Neural progenitor cell (in vitro differentiated cells): ENCODE measurements at regions not wholly inside any gene's neighbourhood (a gene's known extent, or its start where the extent isn't known, plus 50 kb on each side); places are given as distances from the start of the nearest gene placed in this dataset.
"Not testable (repeated sequence)": the region's sequence is repeated elsewhere in the genome, so short reads cannot be mapped to it uniquely, and the experiment has no call there.

Experiments
- DNase-seq: peaks from one replicate; pipeline ENCODE4 v3.0.0-alpha.2; 2016; ENCODE audit warnings: low spot score
- H2AFZ ChIP-seq: fragments of 200-600 bp; sonication (generic); replicated peaks from 2 replicates; pipeline ENCODE4 v1.6.1; 2016; ENCODE audit warnings: antibody characterized with exemption
- H3F3A ChIP-seq: fragments of 200-600 bp; sonication (generic); 2 replicates; pipeline ENCODE4 v1.6.1; 2016; ENCODE audit warnings: antibody characterized with exemption, low read depth
- H3K27ac ChIP-seq: fragments of 200-600 bp; sonication (generic); 2 replicates; pipeline ENCODE4 v1.5.1; 2016; ENCODE audit warnings: mild to moderate bottlenecking
- H3K27me3 ChIP-seq: fragments of 200-600 bp; sonication (generic); 2 replicates; pipeline ENCODE4 v1.6.1; 2016; ENCODE audit warnings: mild to moderate bottlenecking, moderate library complexity
- H3K36me3 ChIP-seq: fragments of 200-600 bp; sonication (generic); 2 replicates; pipeline ENCODE4 v1.5.1; 2016
- H3K4me1 ChIP-seq: fragments of 200-600 bp; sonication (generic); 2 replicates; pipeline ENCODE4 v1.6.1; 2016; ENCODE audit warnings: mixed run types
- H3K4me2 ChIP-seq: fragments of 200-600 bp; sonication (generic); 2 replicates; pipeline ENCODE4 v1.6.1; 2016
- H3K4me3 ChIP-seq: fragments of 200-600 bp; sonication (generic); 2 replicates; pipeline ENCODE4 v1.5.1; 2016
- H3K79me2 ChIP-seq: fragments of 200-600 bp; sonication (generic); 2 replicates; pipeline ENCODE4 v1.6.1; 2016; ENCODE audit warnings: low read depth
- H3K9ac ChIP-seq: fragments of 200-600 bp; sonication (generic); 2 replicates; pipeline ENCODE4 v1.6.1; 2016
- H3K9me3 ChIP-seq: fragments of 200-600 bp; sonication (generic); 2 replicates; pipeline ENCODE4 v1.5.1; 2016; ENCODE audit warnings: low read depth
- H4K20me1 ChIP-seq: fragments of 200-600 bp; sonication (generic); 2 replicates; pipeline ENCODE4 v1.6.1; 2016; ENCODE audit warnings: low read depth
- H3K27ac Mint-ChIP-seq: 3 replicates; pipeline ENCODE4 v1.8.0; 2021; ENCODE audit warnings: mixed read lengths
- H3K27me3 Mint-ChIP-seq: 2 replicates; pipeline ENCODE4 v1.8.0; 2022; ENCODE audit warnings: low read depth, mild to moderate bottlenecking, inconsistent platforms, moderate library complexity, mixed read lengths; ENCODE audit not compliant: insufficient read depth
- H3K36me3 Mint-ChIP-seq: 3 replicates; pipeline ENCODE4 v1.8.0; 2021; ENCODE audit warnings: mixed read lengths
- H3K4me1 Mint-ChIP-seq: 3 replicates; pipeline ENCODE4 v1.8.0; 2021; ENCODE audit warnings: mixed read lengths
- H3K4me3 Mint-ChIP-seq: 3 replicates; pipeline ENCODE4 v1.8.0; 2021; ENCODE audit warnings: mild to moderate bottlenecking, moderate library complexity, mixed read lengths
- H3K9me3 Mint-ChIP-seq: 3 replicates; pipeline ENCODE4 v1.8.0; 2020; ENCODE audit warnings: mixed read lengths
- EZH2 ChIP-seq: fragments of 200-600 bp; sonication (generic); IDR thresholded peaks from 2 replicates; pipeline ENCODE4 v1.6.1; 2017; ENCODE audit warnings: antibody characterized with exemption, mild to moderate bottlenecking, moderate library complexity
- EZH2phosphoT487 ChIP-seq: fragments of 200-600 bp; sonication (generic); IDR thresholded peaks from 2 replicates; pipeline ENCODE4 v1.6.1; 2017; ENCODE audit warnings: antibody characterized with exemption
- TF ChIP-seq, protein P1 (sequence below): fragments of 200-600 bp; sonication (generic); IDR thresholded peaks from 2 replicates; pipeline ENCODE4 v1.5.1; 2017; ENCODE audit warnings: antibody characterized with exemption, mild to moderate bottlenecking

GRCh38 chr7:32765185-32765584 is 126.4 kb downstream of the KBTBD2 start:
- no peak overlapping the region for H3K27ac Mint-ChIP-seq
- Histone ChIP-seq H3F3A (no peaks in the 10 kb centered on the region), H3K9me3 (no peaks in the 10 kb centered on the region), H3K4me1 (peaks cover 6% of the 10 kb centered on the region), H3K4me3 (no peak overlapping the region), H3K4me2 (no peak overlapping the region), H3K36me3 (no peaks in the 10 kb centered on the region), H3K9ac (no peak overlapping the region), H4K20me1 (peaks cover 28% of the 10 kb centered on the region), H2AFZ (no peak overlapping the region), H3K27me3 (peaks cover 52% of the 10 kb centered on the region), H3K79me2 (no peaks in the 10 kb centered on the region), H3K27ac (no peak overlapping the region)
- DNase-seq, result no peak
- H3K4me3 Mint-ChIP-seq, result no peak overlapping the region
- peaks cover 15% of the 10 kb centered on the region for H3K36me3 Mint-ChIP-seq
- TF ChIP-seq, protein P1, sequence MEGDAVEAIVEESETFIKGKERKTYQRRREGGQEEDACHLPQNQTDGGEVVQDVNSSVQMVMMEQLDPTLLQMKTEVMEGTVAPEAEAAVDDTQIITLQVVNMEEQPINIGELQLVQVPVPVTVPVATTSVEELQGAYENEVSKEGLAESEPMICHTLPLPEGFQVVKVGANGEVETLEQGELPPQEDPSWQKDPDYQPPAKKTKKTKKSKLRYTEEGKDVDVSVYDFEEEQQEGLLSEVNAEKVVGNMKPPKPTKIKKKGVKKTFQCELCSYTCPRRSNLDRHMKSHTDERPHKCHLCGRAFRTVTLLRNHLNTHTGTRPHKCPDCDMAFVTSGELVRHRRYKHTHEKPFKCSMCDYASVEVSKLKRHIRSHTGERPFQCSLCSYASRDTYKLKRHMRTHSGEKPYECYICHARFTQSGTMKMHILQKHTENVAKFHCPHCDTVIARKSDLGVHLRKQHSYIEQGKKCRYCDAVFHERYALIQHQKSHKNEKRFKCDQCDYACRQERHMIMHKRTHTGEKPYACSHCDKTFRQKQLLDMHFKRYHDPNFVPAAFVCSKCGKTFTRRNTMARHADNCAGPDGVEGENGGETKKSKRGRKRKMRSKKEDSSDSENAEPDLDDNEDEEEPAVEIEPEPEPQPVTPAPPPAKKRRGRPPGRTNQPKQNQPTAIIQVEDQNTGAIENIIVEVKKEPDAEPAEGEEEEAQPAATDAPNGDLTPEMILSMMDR, result no peak
- TF ChIP-seq EZH2 (no peak), EZH2phosphoT487 (no peak)
- peaks cover 17% of the 10 kb centered on the region for H3K9me3 Mint-ChIP-seq
- H3K4me1 Mint-ChIP-seq, result peaks cover 5% of the 10 kb centered on the region
- peaks cover 19% of the 10 kb centered on the region for H3K27me3 Mint-ChIP-seq

GRCh38 chr7:32762925-32763293 is 128.7 kb downstream of the KBTBD2 start:
- TF ChIP-seq EZH2 (no peak), EZH2phosphoT487 (no peak)
- TF ChIP-seq, protein P1, result no peak
- Histone ChIP-seq H3K36me3 (no peaks in the 10 kb centered on the region), H3K4me1 (peaks cover 12% of the 10 kb centered on the region), H3K9ac (no peak overlapping the region), H3K9me3 (no peaks in the 10 kb centered on the region), H2AFZ (no peak overlapping the region), H3K4me2 (peak overlapping the region; percentile 69), H3K79me2 (no peaks in the 10 kb centered on the region), H3F3A (peaks cover 4% of the 10 kb centered on the region), H3K27me3 (peaks cover 56% of the 10 kb centered on the region), H3K4me3 (peak overlapping the region; percentile 32), H3K27ac (no peak overlapping the region), H4K20me1 (peaks cover 31% of the 10 kb centered on the region)
- Mint-ChIP-seq H3K27me3 (peaks cover 13% of the 10 kb centered on the region), H3K9me3 (peaks cover 4% of the 10 kb centered on the region), H3K4me1 (peaks cover 5% of the 10 kb centered on the region), H3K4me3 (peak overlapping the region; percentile 3), H3K36me3 (peaks cover 5% of the 10 kb centered on the region), H3K27ac (no peak overlapping the region)
- DNase-seq, result peak; percentile 44

GRCh38 chr7:32762206-32762924 is 129.2 kb downstream of the KBTBD2 start:
- DNase-seq, H3K27ac ChIP-seq, H3K27ac Mint-ChIP-seq, H2AFZ ChIP-seq, H3K9me3 ChIP-seq, H3K36me3 Mint-ChIP-seq, H3K9ac ChIP-seq, H3K9me3 Mint-ChIP-seq, H3F3A ChIP-seq, H3K36me3 ChIP-seq, H3K79me2 ChIP-seq, H3K4me1 Mint-ChIP-seq: not testable (repeated sequence)
- Histone ChIP-seq H4K20me1 (peaks cover 31% of the 10 kb centered on the region), H3K4me2 (peak overlapping the region; percentile 69), H3K27me3 (peaks cover 56% of the 10 kb centered on the region), H3K4me3 (peak overlapping the region; percentile 32), H3K4me1 (peaks cover 12% of the 10 kb centered on the region)
- peak overlapping the region; percentile 62 for H3K4me3 Mint-ChIP-seq
- H3K27me3 Mint-ChIP-seq, result peaks cover 13% of the 10 kb centered on the region

DNA sequence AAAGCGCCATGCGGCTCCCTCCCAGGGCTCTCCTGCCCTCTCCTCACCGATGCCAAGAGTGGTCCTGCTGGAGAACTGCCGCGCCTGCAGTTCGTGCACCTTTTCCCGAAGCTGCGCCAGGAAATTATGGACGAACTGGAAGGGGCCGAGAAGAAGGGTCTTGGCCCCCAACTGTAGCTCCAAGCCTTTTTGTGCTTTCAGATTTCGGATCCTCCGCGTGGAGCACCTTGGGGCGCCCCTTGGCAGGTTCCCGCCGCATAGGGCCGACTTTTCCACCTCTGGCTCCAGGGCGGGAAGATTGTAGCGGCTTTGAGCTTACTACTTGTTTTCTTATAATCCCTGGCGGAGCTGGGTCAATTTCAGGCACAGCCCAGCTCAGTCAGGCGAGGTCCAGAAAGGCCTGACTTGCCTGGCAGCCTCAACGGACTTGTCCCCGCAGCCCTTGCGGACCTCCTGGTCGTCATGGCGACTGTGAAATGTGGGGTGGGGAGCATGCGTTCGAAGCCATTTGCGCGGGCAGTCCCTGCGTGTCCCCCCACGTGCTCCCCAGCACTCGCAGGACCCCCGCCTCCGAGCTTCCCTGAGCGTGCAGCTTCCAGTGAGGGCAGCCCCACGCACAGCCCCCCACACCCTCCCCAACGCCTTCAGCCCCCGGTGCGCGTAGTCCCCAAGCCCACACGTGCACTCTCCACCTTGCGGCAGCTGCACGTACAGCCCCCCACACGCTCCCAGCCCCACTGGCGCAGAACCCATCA is 129.9 kb downstream of the KBTBD2 start:
- H4K20me1 ChIP-seq, result peaks cover 31% of the 10 kb centered on the region
- no peak overlapping the region for H3K9ac ChIP-seq
- no peak overlapping the region for H2AFZ ChIP-seq
- peak overlapping the region; percentile 33 for H3K4me3 ChIP-seq
- H3K9me3 ChIP-seq, result no peaks in the 10 kb centered on the region
- H3K36me3 ChIP-seq, result no peaks in the 10 kb centered on the region
- Mint-ChIP-seq H3K4me3 (peak overlapping the region; percentile 66), H3K27me3 (peaks cover 13% of the 10 kb centered on the region), H3K4me1 (peaks cover 5% of the 10 kb centered on the region), H3K27ac (no peak overlapping the region), H3K9me3 (peaks cover 2% of the 10 kb centered on the region), H3K36me3 (peaks cover 2% of the 10 kb centered on the region)
- H3K4me2 ChIP-seq, result peak overlapping the region; percentile 69
- no peaks in the 10 kb centered on the region for H3K79me2 ChIP-seq
- H3K4me1 ChIP-seq, result peaks cover 12% of the 10 kb centered on the region
- peaks cover 4% of the 10 kb centered on the region for H3F3A ChIP-seq
- H3K27ac ChIP-seq, result no peak overlapping the region
- TF ChIP-seq EZH2phosphoT487 (peak; percentile 6), EZH2 (peak; percentile 30)
- TF ChIP-seq, protein P1, result no peak
- DNase-seq, result peak; percentile 26
- H3K27me3 ChIP-seq, result peaks cover 56% of the 10 kb centered on the region

- not testable (repeated sequence) for H3K9ac ChIP-seq, H3K4me1 Mint-ChIP-seq, H3K4me3 ChIP-seq, H3K27ac Mint-ChIP-seq, H3K9me3 ChIP-seq, H3F3A ChIP-seq, H3K9me3 Mint-ChIP-seq, H3K27ac ChIP-seq, H3K4me2 ChIP-seq, H2AFZ ChIP-seq, H3K79me2 ChIP-seq, DNase-seq, H3K36me3 Mint-ChIP-seq, H3K36me3 ChIP-seq
- Histone ChIP-seq H4K20me1 (peaks cover 31% of the 10 kb centered on the region), H3K27me3 (peaks cover 56% of the 10 kb centered on the region), H3K4me1 (peaks cover 12% of the 10 kb centered on the region)
- Mint-ChIP-seq H3K4me3 (peak overlapping the region; percentile 12), H3K27me3 (peaks cover 13% of the 10 kb centered on the region)
Measured at GRCh38 chr7:32760755-32761154, 130.8 kb downstream of the KBTBD2 start.
